ENCODE measurements at regions not wholly inside any gene's neighbourhood (a gene's known extent, or its start where the extent isn't known, plus 50 kb on each side); places are given as distances from the start of the nearest gene placed in this dataset.

DNA sequence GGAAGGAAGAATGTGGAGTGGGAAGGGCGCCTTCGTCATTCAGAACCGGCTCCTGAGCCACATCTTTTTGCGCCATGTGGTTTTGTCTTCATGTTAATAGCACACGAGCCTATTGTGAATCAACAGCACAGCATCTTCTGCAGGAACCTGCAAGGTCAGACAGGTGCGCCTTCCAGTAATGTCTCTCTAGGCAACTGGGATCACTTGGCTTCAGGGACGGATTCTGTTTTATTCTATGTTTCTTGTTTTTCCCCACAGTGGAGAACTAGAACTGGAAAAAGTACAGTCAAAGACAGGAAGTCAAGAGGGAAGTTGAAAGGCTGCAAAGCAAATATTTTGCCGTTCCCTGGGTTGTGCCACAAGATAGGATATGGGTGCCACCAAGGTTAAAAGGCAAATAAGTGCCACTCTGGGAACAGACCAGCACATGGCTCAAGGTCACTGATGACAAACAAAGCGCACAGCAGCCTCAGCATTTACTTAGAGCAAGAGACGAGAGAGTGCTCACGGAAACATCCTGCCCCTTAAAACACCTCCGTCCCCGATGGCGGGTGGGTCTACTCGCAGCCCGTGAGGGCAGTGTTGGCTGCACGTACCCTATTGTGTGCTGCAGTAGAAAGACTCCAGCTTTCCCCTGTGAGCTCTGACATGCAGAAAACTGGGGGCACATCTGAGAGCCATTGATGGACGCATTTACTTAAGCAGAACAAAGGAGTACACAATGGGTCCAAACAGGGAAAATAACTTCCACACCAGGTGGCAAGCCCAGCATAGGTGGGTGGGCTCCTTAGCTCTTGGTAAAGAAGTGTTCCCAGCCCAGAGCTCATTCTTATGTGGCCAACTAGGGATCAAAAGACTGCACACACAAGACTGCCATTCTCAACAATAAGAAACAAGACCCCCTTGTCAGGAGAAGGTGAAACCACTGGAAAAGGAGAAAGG is 107.2 kb upstream of the PARD3B start (continued):
- TF ChIP-seq, protein P1, sequence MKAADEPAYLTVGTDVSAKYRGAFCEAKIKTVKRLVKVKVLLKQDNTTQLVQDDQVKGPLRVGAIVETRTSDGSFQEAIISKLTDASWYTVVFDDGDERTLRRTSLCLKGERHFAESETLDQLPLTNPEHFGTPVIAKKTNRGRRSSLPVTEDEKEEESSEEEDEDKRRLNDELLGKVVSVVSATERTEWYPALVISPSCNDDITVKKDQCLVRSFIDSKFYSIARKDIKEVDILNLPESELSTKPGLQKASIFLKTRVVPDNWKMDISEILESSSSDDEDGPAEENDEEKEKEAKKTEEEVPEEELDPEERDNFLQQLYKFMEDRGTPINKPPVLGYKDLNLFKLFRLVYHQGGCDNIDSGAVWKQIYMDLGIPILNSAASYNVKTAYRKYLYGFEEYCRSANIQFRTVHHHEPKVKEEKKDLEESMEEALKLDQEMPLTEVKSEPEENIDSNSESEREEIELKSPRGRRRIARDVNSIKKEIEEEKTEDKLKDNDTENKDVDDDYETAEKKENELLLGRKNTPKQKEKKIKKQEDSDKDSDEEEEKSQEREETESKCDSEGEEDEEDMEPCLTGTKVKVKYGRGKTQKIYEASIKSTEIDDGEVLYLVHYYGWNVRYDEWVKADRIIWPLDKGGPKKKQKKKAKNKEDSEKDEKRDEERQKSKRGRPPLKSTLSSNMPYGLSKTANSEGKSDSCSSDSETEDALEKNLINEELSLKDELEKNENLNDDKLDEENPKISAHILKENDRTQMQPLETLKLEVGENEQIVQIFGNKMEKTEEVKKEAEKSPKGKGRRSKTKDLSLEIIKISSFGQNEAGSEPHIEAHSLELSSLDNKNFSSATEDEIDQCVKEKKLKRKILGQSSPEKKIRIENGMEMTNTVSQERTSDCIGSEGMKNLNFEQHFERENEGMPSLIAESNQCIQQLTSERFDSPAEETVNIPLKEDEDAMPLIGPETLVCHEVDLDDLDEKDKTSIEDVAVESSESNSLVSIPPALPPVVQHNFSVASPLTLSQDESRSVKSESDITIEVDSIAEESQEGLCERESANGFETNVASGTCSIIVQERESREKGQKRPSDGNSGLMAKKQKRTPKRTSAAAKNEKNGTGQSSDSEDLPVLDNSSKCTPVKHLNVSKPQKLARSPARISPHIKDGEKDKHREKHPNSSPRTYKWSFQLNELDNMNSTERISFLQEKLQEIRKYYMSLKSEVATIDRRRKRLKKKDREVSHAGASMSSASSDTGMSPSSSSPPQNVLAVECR (CRISPR knock-in tag; IDR thresholded peaks at IDR 0.05; ENCODE audit: borderline replicate concordance) = no peak; the same call in 1 of the 2 replicates
- TF ChIP-seq NR3C1 (CRISPR knock-in tag; IDR thresholded peaks at IDR 0.05) = no peak
- TF ChIP-seq, protein P2, sequence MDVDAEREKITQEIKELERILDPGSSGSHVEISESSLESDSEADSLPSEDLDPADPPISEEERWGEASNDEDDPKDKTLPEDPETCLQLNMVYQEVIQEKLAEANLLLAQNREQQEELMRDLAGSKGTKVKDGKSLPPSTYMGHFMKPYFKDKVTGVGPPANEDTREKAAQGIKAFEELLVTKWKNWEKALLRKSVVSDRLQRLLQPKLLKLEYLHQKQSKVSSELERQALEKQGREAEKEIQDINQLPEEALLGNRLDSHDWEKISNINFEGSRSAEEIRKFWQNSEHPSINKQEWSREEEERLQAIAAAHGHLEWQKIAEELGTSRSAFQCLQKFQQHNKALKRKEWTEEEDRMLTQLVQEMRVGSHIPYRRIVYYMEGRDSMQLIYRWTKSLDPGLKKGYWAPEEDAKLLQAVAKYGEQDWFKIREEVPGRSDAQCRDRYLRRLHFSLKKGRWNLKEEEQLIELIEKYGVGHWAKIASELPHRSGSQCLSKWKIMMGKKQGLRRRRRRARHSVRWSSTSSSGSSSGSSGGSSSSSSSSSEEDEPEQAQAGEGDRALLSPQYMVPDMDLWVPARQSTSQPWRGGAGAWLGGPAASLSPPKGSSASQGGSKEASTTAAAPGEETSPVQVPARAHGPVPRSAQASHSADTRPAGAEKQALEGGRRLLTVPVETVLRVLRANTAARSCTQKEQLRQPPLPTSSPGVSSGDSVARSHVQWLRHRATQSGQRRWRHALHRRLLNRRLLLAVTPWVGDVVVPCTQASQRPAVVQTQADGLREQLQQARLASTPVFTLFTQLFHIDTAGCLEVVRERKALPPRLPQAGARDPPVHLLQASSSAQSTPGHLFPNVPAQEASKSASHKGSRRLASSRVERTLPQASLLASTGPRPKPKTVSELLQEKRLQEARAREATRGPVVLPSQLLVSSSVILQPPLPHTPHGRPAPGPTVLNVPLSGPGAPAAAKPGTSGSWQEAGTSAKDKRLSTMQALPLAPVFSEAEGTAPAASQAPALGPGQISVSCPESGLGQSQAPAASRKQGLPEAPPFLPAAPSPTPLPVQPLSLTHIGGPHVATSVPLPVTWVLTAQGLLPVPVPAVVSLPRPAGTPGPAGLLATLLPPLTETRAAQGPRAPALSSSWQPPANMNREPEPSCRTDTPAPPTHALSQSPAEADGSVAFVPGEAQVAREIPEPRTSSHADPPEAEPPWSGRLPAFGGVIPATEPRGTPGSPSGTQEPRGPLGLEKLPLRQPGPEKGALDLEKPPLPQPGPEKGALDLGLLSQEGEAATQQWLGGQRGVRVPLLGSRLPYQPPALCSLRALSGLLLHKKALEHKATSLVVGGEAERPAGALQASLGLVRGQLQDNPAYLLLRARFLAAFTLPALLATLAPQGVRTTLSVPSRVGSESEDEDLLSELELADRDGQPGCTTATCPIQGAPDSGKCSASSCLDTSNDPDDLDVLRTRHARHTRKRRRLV (CRISPR knock-in tag; IDR thresholded peaks at IDR 0.05) = no peak
- TF ChIP-seq, protein P3, sequence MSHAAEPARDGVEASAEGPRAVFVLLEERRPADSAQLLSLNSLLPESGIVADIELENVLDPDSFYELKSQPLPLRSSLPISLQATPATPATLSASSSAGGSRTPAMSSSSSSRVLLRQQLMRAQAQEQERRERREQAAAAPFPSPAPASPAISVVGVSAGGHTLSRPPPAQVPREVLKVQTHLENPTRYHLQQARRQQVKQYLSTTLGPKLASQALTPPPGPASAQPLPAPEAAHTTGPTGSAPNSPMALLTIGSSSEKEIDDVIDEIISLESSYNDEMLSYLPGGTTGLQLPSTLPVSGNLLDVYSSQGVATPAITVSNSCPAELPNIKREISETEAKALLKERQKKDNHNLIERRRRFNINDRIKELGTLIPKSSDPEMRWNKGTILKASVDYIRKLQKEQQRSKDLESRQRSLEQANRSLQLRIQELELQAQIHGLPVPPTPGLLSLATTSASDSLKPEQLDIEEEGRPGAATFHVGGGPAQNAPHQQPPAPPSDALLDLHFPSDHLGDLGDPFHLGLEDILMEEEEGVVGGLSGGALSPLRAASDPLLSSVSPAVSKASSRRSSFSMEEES (CRISPR knock-in tag; IDR thresholded peaks at IDR 0.05) = peak; percentile 46; the same call in 1 of the 2 replicates
- TF ChIP-seq, protein P4, sequence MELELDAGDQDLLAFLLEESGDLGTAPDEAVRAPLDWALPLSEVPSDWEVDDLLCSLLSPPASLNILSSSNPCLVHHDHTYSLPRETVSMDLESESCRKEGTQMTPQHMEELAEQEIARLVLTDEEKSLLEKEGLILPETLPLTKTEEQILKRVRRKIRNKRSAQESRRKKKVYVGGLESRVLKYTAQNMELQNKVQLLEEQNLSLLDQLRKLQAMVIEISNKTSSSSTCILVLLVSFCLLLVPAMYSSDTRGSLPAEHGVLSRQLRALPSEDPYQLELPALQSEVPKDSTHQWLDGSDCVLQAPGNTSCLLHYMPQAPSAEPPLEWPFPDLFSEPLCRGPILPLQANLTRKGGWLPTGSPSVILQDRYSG (CRISPR knock-in tag; IDR thresholded peaks at IDR 0.05) = no peak
- TF ChIP-seq TARDBP (CRISPR knock-in tag; IDR thresholded peaks at IDR 0.05) = 0 out of 2 replicates have a peak, but pooled peaks have one; percentile 50
- TF ChIP-seq, protein P5, sequence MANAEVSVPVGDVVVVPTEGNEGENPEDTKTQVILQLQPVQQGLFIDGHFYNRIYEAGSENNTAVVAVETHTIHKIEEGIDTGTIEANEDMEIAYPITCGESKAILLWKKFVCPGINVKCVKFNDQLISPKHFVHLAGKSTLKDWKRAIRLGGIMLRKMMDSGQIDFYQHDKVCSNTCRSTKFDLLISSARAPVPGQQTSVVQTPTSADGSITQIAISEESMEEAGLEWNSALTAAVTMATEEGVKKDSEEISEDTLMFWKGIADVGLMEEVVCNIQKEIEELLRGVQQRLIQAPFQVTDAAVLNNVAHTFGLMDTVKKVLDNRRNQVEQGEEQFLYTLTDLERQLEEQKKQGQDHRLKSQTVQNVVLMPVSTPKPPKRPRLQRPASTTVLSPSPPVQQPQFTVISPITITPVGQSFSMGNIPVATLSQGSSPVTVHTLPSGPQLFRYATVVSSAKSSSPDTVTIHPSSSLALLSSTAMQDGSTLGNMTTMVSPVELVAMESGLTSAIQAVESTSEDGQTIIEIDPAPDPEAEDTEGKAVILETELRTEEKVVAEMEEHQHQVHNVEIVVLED (CRISPR knock-in tag; IDR thresholded peaks at IDR 0.05; ENCODE audit: borderline replicate concordance) = no peak; the same call in 1 of the 2 replicates
- TF ChIP-seq SMARCC2 (IDR thresholded peaks at IDR 0.05) = no peak
- no peak for TF ChIP-seq ZIK1 (CRISPR knock-in tag; IDR thresholded peaks at IDR 0.05; ENCODE audit: borderline replicate concordance, low read depth)
- TF ChIP-seq ZSCAN25 (CRISPR knock-in tag; IDR thresholded peaks at IDR 0.05) = no peak
- no peak for TF ChIP-seq ZNF44 (CRISPR knock-in tag; IDR thresholded peaks at IDR 0.05)
- peak; percentile 44; the same call in 1 of the 2 replicates for TF ChIP-seq MTA1 (CRISPR knock-in tag; IDR thresholded peaks at IDR 0.05; ENCODE audit: borderline replicate concordance)
- TF ChIP-seq NR2F1 (CRISPR knock-in tag; IDR thresholded peaks at IDR 0.05) = no peak; a peak in 1 of 4 replicates
